Heart left ventricle (tissue), 16 donors: ENCODE measurements at regions not wholly inside any gene's neighbourhood (a gene's known extent, or its start where the extent isn't known, plus 50 kb on each side); places are given as distances from the start of the nearest gene placed in this dataset.

Experiments used
- ATAC-seq, 4 donors: fragments of 200-7000 bp; cut with Tn5 transposase; one replicate each; pipeline ENCODE4 v1.9.1; 2020 to 2022; ENCODE audit warnings: moderate library complexity in 4 of 4, mild to moderate bottlenecking in 3 of 4, moderate number of reproducible peaks in 1 of 4
- DNase-seq, 5 donors: peaks; one replicate each; pipeline ENCODE4 v3.0.0-alpha.2; 2020
- H3K27ac ChIP-seq, 12 donors: fragments of 200-600 bp; sonication (generic) in 4 of 12; one replicate each; pipeline versions ENCODE4 v1.5.0 to v1.8.0; 2016 to 2022; ENCODE audit warnings: mild to moderate bottlenecking in 2 of 12
- H3K27me3 ChIP-seq, 9 donors: fragments of 200-600 bp; sonication (generic) in 2 of 9; one replicate each; pipeline versions ENCODE4 v1.5.1 to v1.8.0; 2016 to 2022; ENCODE audit warnings: mild to moderate bottlenecking in 3 of 9
- H3K36me3 ChIP-seq, 9 donors: fragments of 200-600 bp; sonication (generic) in 2 of 9; one replicate each; pipeline versions ENCODE4 v1.5.0 to v1.8.0; 2018 to 2022; ENCODE audit warnings: mild to moderate bottlenecking in 2 of 9
- H3K4me1 ChIP-seq, 12 donors: fragments of 200-600 bp; sonication (generic) in 4 of 12; one replicate each; pipeline versions ENCODE4 v1.5.0 to v1.8.0; 2016 to 2022; ENCODE audit warnings: mild to moderate bottlenecking in 3 of 12
- H3K4me3 ChIP-seq, 12 donors: fragments of 200-600 bp; sonication (generic) in 4 of 12; one replicate each; pipeline versions ENCODE4 v1.5.0 to v1.8.0; 2017 to 2022; ENCODE audit warnings: mild to moderate bottlenecking in 9 of 12, moderate library complexity in 4 of 12
- H3K9me3 ChIP-seq, 12 donors: fragments of 200-600 bp; sonication (generic) in 4 of 12; one replicate each; pipeline versions ENCODE4 v1.5.0 to v1.8.0; 2016 to 2022; ENCODE audit warnings: mild to moderate bottlenecking in 1 of 12
- CTCF ChIP-seq, 12 donors: fragments of 200-600 bp; sonication (generic) in 4 of 12; IDR thresholded peaks; one replicate each; pipeline versions ENCODE4 v1.5.0 to v1.8.0; 2018 to 2022; ENCODE audit warnings: antibody characterized with exemption in 12 of 12, mild to moderate bottlenecking in 5 of 12
- POLR2A ChIP-seq, 2 donors: fragments of 450-650 bp; IDR thresholded peaks; one replicate each; pipeline ENCODE4 v1.6.1; 2017; ENCODE audit warnings: antibody characterized with exemption in 2 of 2, mild to moderate bottlenecking in 2 of 2, moderate library complexity in 2 of 2
- WGBS, 4 donors: extraction: QIAGEN DNeasy Blood & Tissue Kit in 2 of 4; methylation state at CpG; one replicate each; pipeline versions ENCODE4 v1.1.5 to v1.1.7; 2013 to 2018; 5-methylcytosine and 5-hydroxymethylcytosine counted together
- intact Hi-C, 10 donors: fragments of 100-400 bp; cut with DNase I; formaldehyde crosslinking; loops; one replicate each; pipeline versions ENCODE4 v1.11.1 to v1.14.2; 2022
- donor health status: ischemic (EF 13 %, LVEDD 7.1; RV severe dilation, severe dysfunction).
- donor health status: healthy with polysubstance abuse.
- donor health status: DM: no; HTN: yes; CAD: no.
- donor health status: DM: no; HTN: no; CAD: no.
- donor health status: ischemic (EF 25% LVEDD 6.9; RV normal size, moderate dysfunction).
- donor health status: ischemic (EF 25% LVEDD 5.7; RV mildly dilated, moderate dysfunction).
- donor health status: healthy.
- donor health status: DM: yes; HTN: yes; CAD: no.
- donor health status: ischemic (EF 35%, LVEDD 5.7; RV mildly dilated, moderate dysfunction).
- donor health status: nonischemic (EF 11% LVEDD 7.7; RV severe dilation, severe dysfunction).
- donor health status: DM: yes; HTN: yes; CAD: no.
- donor health status: PGD.
- donor health status: ischemic (EF 29% LVEDD 5.4; RV normal size, mild dysfunction).
- donor health status: nonischemic (EF 23%, LVEDD 6.1; RV moderate dilation, normal function).

GRCh38 chrX:39244147-39244546 is 442.9 kb downstream of the MID1IP1 start:
- intact Hi-C loops: loop anchor here in 4 of 10 donors (5.0 to 10.0 kb wide), 3 partner anchors 477 to 489 kb away; no protein-coding TSS in a partner anchor
- H3K4me3 ChIP-seq: no peak overlapping the region
- no peak for ATAC-seq
- no peak for DNase-seq
- H3K27me3 ChIP-seq: peaks cover 0 to 18% (median 0%) of the 10 kb centered on the region in 9 donors
- WGBS, 4 donors: 42 to 78% (median 62%) methylated on average over 1 of the region's 1 CpG
- no peak overlapping the region for H3K27ac ChIP-seq
- no peaks in the 10 kb centered on the region for H3K4me1 ChIP-seq
- no peaks in the 10 kb centered on the region for H3K36me3 ChIP-seq
- no peaks in the 10 kb centered on the region for H3K9me3 ChIP-seq
- TF ChIP-seq CTCF (IDR thresholded peaks at IDR 0.05) (no peak), POLR2A (IDR thresholded peaks at IDR 0.05) (no peak)

DNA sequence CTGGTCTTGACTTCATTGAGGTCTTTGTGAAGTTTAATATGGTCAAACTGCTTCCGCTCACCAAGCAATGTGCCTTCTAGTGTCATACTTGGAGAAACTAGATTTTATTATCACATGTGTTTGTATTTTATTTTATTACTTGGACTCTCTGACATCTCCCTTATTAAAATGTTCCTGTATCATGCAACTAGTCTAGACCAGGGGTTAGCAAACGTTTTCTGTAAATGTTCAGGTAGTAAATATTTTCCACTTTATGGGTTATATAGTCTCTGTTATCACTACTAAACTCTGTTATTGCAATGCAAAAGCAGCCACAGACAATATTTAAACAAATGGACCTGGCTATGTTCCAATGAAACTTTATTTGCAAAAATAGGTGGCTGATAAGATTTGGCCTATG is 443.8 kb downstream of the MID1IP1 start:
- no peaks in the 10 kb centered on the region for H3K9me3 ChIP-seq
- no peak for TF ChIP-seq CTCF (IDR thresholded peaks at IDR 0.05)
- 71 to 96% (median 83%) methylated on average over 2 of the region's 2 CpGs for WGBS, 4 donors
- no peaks in the 10 kb centered on the region for H3K36me3 ChIP-seq
- intact Hi-C loops: loop anchor here in 3 of 10 donors (10.0 kb wide), 2 partner anchors 480 to 490 kb away; no protein-coding TSS in a partner anchor
- peaks cover 0 to 14% (median 0%) of the 10 kb centered on the region in 9 donors for H3K27me3 ChIP-seq
- no peak for ATAC-seq
- H3K4me3 ChIP-seq: no peak overlapping the region
- H3K27ac ChIP-seq: no peak overlapping the region
- DNase-seq: no peak
- no peaks in the 10 kb centered on the region for H3K4me1 ChIP-seq

DNA sequence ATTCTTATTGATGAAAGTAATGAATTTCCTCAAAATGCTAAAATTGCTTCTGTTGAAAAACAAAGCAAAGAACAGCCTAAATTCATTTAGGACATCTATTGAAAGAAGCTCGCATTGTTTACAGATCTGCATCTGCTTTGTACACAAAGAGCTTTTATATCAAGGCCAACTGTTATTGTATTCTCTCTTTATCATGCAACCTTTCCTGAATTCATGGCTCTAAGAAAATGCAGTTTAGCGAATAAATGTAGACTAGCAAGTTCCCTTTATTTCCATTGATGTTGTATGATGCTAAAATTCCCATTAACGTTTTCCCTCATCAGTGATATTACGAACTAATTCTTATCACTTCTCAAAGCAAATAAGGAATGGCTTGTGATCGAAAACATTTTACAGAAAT is 446.3 kb downstream of the MID1IP1 start:
- Histone ChIP-seq H3K27ac (no peak overlapping the region), H3K27me3 (peaks cover 0 to 19% (median 0%) of the 10 kb centered on the region in 9 donors), H3K4me1 (no peaks in the 10 kb centered on the region), H3K36me3 (no peaks in the 10 kb centered on the region), H3K9me3 (no peaks in the 10 kb centered on the region), H3K4me3 (no peak overlapping the region)
- ATAC-seq (no peak), DNase-seq (no peak)
- intact Hi-C loops: loop anchor here in 3 of 10 donors (10.0 kb wide), 2 partner anchors 483 to 493 kb away; no protein-coding TSS in a partner anchor
- WGBS, 4 donors: 76 to 90% (median 81%) methylated on average over 5 of the region's 5 CpGs
- TF ChIP-seq CTCF (IDR thresholded peaks at IDR 0.05): no peak
- no peak for TF ChIP-seq POLR2A (IDR thresholded peaks at IDR 0.05)

DNA sequence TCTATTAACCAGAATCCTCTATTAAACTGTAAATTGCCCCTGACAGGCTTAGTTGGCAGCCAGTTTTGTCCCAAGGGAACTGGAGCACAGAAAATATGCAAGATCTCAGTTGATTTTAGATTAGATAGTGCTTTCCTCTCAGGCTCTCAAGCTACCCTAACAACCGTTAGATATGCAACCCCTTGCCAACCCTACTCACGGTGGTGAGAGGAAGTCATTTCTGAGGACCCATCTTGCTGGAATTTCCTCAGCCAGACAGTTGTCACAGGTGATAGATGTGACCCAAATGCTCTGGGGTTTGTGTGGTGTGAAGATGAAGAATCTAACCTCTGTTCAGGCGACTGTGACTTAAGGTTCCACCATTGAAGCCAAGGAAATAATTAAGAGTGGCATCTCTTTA is 447.1 kb downstream of the MID1IP1 start:
- no peak for DNase-seq
- no peak overlapping the region for H3K27ac ChIP-seq
- no peak overlapping the region for H3K4me3 ChIP-seq
- TF ChIP-seq CTCF (IDR thresholded peaks at IDR 0.05) (no peak), POLR2A (IDR thresholded peaks at IDR 0.05) (no peak)
- no peaks in the 10 kb centered on the region for H3K4me1 ChIP-seq
- intact Hi-C loops: loop anchor here in 3 of 10 donors (10.0 kb wide), 2 partner anchors 484 to 494 kb away; no protein-coding TSS in a partner anchor
- peaks cover 0 to 17% (median 0%) of the 10 kb centered on the region in 9 donors for H3K27me3 ChIP-seq
- peaks cover 0 to 4% (median 0%) of the 10 kb centered on the region in 12 donors for H3K9me3 ChIP-seq
- ATAC-seq: no peak
- H3K36me3 ChIP-seq: no peaks in the 10 kb centered on the region
- 31 to 54% (median 40%) methylated on average over 3 of the region's 3 CpGs for WGBS, 4 donors
